H1 (cell line): ENCODE measurements at regions not wholly inside any gene's neighbourhood (a gene's known extent, or its start where the extent isn't known, plus 50 kb on each side); places are given as distances from the start of the nearest gene placed in this dataset.
"Not testable (repeated sequence)": the region's sequence is repeated elsewhere in the genome, so short reads cannot be mapped to it uniquely, and the experiment has no call there.

ENCODE experiments used
- CTCF ChIA-PET: fragments of 300-600 bp; sonication (Branson Sonifier 250); formaldehyde crosslinking; loops from one replicate; lab custom pipeline; 2021; ENCODE audit not compliant: partially characterized antibody; lab: Charles Lee
- POLR2A ChIA-PET: fragments of 300-600 bp; sonication (Branson Sonifier 250); formaldehyde crosslinking; loops from one replicate; lab custom pipeline; 2021; ENCODE audit warnings: inconsistent platforms; ENCODE audit not compliant: partially characterized antibody; lab: Charles Lee
- DNase-seq, 2 experiments: peaks; one replicate each; pipeline versions ENCODE4 v3.0.0 to v3.0.0-alpha.2; 2010 to 2022; ENCODE audit warnings: low spot score in 2 of 2, low read depth in 1 of 2, mixed read lengths in 1 of 2
- FAIRE-seq: peaks from 2 replicates; lab custom pipeline; 2011; peaks lifted over from hg19 to GRCh38; lab: Jason Lieb, UNC
- H2AFZ ChIP-seq: 2 replicates; pipeline ENCODE4 v1.8.1; 2012; ENCODE audit warnings: low read length, inconsistent platforms
- H2AK5ac ChIP-seq: 2 replicates; pipeline ENCODE4 v1.6.1; 2013; ENCODE audit warnings: low read depth, low read length
- H2BK120ac ChIP-seq: replicated peaks from 2 replicates; pipeline ENCODE3; 2013; ENCODE audit warnings: low read depth, low read length, inconsistent platforms
- H2BK12ac ChIP-seq: 2 replicates; pipeline ENCODE4 v1.6.1; 2013; ENCODE audit warnings: low read depth, low read length
- H2BK15ac ChIP-seq: 2 replicates; pipeline ENCODE4 v1.6.1; 2013; ENCODE audit warnings: low read length
- H2BK20ac ChIP-seq: 2 replicates; pipeline ENCODE4 v1.6.1; 2013; ENCODE audit warnings: low read length
- H2BK5ac ChIP-seq: 2 replicates; pipeline ENCODE4 v1.6.1; 2013; ENCODE audit warnings: low read depth, low read length
- H3K14ac ChIP-seq: 2 replicates; pipeline ENCODE4 v1.6.1; 2013; ENCODE audit warnings: inconsistent platforms; ENCODE audit not compliant: insufficient read length
- H3K18ac ChIP-seq: 2 replicates; pipeline ENCODE4 v1.6.1; 2013; ENCODE audit warnings: low read length; ENCODE audit errors: extremely low read depth
- H3K23ac ChIP-seq: 2 replicates; pipeline ENCODE4 v1.6.1; 2013; ENCODE audit warnings: inconsistent platforms; ENCODE audit not compliant: insufficient read length
- H3K23me2 ChIP-seq: 2 replicates; pipeline ENCODE4 v1.6.1; 2013; ENCODE audit warnings: low read depth, low read length
- H3K27ac ChIP-seq: 2 replicates; pipeline ENCODE4 v1.6.1; 2011; ENCODE audit warnings: low read depth, low read length, inconsistent platforms
- H3K27me3 ChIP-seq, 4 experiments: replicated peaks in 1 of 4; 1 replicate in 1 of 4; 2 replicates in 3 of 4; pipeline versions ENCODE4 v1.6.1 to v1.8.1; 2011 to 2013; ENCODE audit warnings: low read length in 3 of 4, mild to moderate bottlenecking in 3 of 4, inconsistent platforms in 2 of 4, mixed read lengths in 2 of 4, moderate library complexity in 1 of 4; ENCODE audit not compliant: control insufficient read depth in 3 of 4, insufficient read depth in 3 of 4; ENCODE audit errors: extremely low read depth in 1 of 4
- H3K36me3 ChIP-seq, 4 experiments: 2 replicates each; pipeline versions ENCODE4 v1.6.1 to v1.8.1; 2011 to 2013; ENCODE audit warnings: mild to moderate bottlenecking in 4 of 4, low read length in 3 of 4, moderate library complexity in 2 of 4, control low read depth in 1 of 4, inconsistent platforms in 1 of 4; ENCODE audit not compliant: insufficient read depth in 4 of 4, control insufficient read depth in 2 of 4
- H3K4ac ChIP-seq: replicated peaks from 2 replicates; pipeline ENCODE3; 2013; ENCODE audit warnings: low read length, low read depth, mixed read lengths, inconsistent platforms; ENCODE audit not compliant: insufficient read length
- H3K4me1 ChIP-seq, 4 experiments: replicated peaks in 1 of 4; 1 replicate in 1 of 4; 2 replicates in 3 of 4; pipeline versions ENCODE4 v1.6.1 to v1.8.1; 2011 to 2013; ENCODE audit warnings: low read length in 3 of 4, inconsistent platforms in 2 of 4, mixed read lengths in 1 of 4; ENCODE audit not compliant: insufficient read depth in 4 of 4, control insufficient read depth in 3 of 4
- H3K4me2 ChIP-seq, 2 experiments: 2 replicates each; pipeline versions ENCODE4 v1.6.1 to v1.8.1; 2011 to 2013; ENCODE audit warnings: low read depth in 2 of 2, low read length in 2 of 2, control low read depth in 1 of 2, inconsistent platforms in 1 of 2, mild to moderate bottlenecking in 1 of 2; ENCODE audit not compliant: insufficient read depth in 1 of 2
- H3K4me3 ChIP-seq, 4 experiments: fragments of 200-600, 300-600 bp in 1 of 4; sonication (generic), shearing (Covaris generic), sonication (Bioruptor Twin) in 1 of 4; 2 replicates each; pipeline versions ENCODE4 v1.5.1 to v1.8.1; 2011 to 2016; ENCODE audit warnings: low read length in 4 of 4, low read depth in 3 of 4, control low read depth in 2 of 4, inconsistent platforms in 2 of 4, mild to moderate bottlenecking in 2 of 4, mixed read lengths in 1 of 4, moderate library complexity in 1 of 4; ENCODE audit not compliant: insufficient read depth in 2 of 4; ENCODE audit errors: extremely low read depth in 1 of 4
- H3K56ac ChIP-seq: replicated peaks from 2 replicates; pipeline ENCODE3; 2013; ENCODE audit warnings: low read depth, mild to moderate bottlenecking, mixed read lengths, low read length, inconsistent platforms; ENCODE audit not compliant: insufficient read length
- H3K79me1 ChIP-seq: 2 replicates; pipeline ENCODE4 v1.6.1; 2013; ENCODE audit warnings: low read depth, low read length, control low read depth
- H3K79me2 ChIP-seq, 2 experiments: 2 replicates each; pipeline versions ENCODE4 v1.6.1 to v1.8.1; 2012 to 2013; ENCODE audit warnings: low read length in 2 of 2, mild to moderate bottlenecking in 2 of 2, inconsistent platforms in 1 of 2; ENCODE audit not compliant: insufficient read depth in 2 of 2, control insufficient read depth in 1 of 2
- H3K9ac ChIP-seq, 4 experiments: replicated peaks in 1 of 4; 1 replicate in 1 of 4; 2 replicates in 3 of 4; pipeline versions ENCODE4 v1.6.1 to v1.8.1; 2011 to 2013; ENCODE audit warnings: low read depth in 3 of 4, low read length in 3 of 4, control low read depth in 2 of 4, mild to moderate bottlenecking in 2 of 4, moderate library complexity in 2 of 4, inconsistent platforms in 1 of 4; ENCODE audit errors: extremely low read depth in 1 of 4
- H3K9me3 ChIP-seq, 2 experiments: 2 replicates each; pipeline versions ENCODE4 v1.6.1 to v1.8.1; 2012 to 2013; ENCODE audit warnings: mild to moderate bottlenecking in 2 of 2, moderate library complexity in 2 of 2, control low read depth in 1 of 2, inconsistent platforms in 1 of 2, low read depth in 1 of 2, low read length in 1 of 2, mixed read lengths in 1 of 2; ENCODE audit not compliant: insufficient read depth in 2 of 2
- H4K20me1 ChIP-seq, 2 experiments: replicated peaks in 1 of 2; 2 replicates each; pipeline versions ENCODE3 to v1.8.1; 2011 to 2013; ENCODE audit warnings: inconsistent platforms in 2 of 2, low read length in 2 of 2, mild to moderate bottlenecking in 1 of 2; ENCODE audit not compliant: insufficient read depth in 2 of 2, control insufficient read depth in 1 of 2
- H4K5ac ChIP-seq: 2 replicates; pipeline ENCODE4 v1.6.1; 2013; ENCODE audit warnings: low read length, low read depth, mixed read lengths, inconsistent platforms; ENCODE audit not compliant: insufficient read length
- H4K8ac ChIP-seq: 2 replicates; pipeline ENCODE4 v1.8.0; 2013; ENCODE audit warnings: mild to moderate bottlenecking, moderate library complexity, low read length, inconsistent platforms; ENCODE audit not compliant: insufficient read depth; ENCODE audit errors: extremely low read depth
- H4K91ac ChIP-seq: replicated peaks from 2 replicates; pipeline ENCODE3; 2013; ENCODE audit warnings: low read length, mixed read lengths, inconsistent platforms; ENCODE audit not compliant: insufficient read length
- WGBS, 2 experiments: shearing (Covaris generic) in 1 of 2; methylation state at CpG; one replicate each; pipeline versions ENCODE4 v1.1.6 to v1.1.7; 2013 to 2015; ENCODE audit warnings: low lambda C conversion rate in 2 of 2, mixed read lengths in 2 of 2, inconsistent platforms in 1 of 2, low coverage in 1 of 2, missing lambda C conversion rate in 1 of 2; ENCODE audit not compliant: insufficient replicate concordance in 2 of 2, insufficient coverage in 1 of 2, insufficient read length in 1 of 2; ENCODE audit errors: extremely low coverage in 1 of 2, missing lambda C conversion rate in 1 of 2; 5-methylcytosine and 5-hydroxymethylcytosine counted together

DNA sequence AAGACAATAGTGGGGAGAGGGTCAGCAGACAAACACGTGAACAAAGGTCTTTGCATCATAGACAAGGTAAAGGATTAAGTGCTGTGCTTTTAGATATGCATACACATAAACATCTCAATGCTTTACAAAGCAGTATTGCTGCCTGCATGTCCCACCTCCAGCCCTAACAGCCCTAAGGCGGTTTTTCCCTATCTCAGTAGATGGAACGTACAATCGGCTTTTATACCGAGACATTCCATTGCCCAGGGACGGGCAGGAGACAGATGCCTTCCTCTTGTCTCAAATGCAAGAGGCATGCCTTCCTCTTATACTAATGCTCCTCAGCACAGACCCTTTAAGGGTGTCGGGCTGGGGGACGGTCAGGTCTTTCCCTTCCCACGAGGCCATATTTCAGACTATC, 124.0 kb upstream of the PRR20G start:
- H3K4me2 ChIP-seq, DNase-seq, H4K5ac ChIP-seq, H3K36me3 ChIP-seq, H3K14ac ChIP-seq, H2BK120ac ChIP-seq, H2AK5ac ChIP-seq, POLR2A ChIA-PET, H2BK15ac ChIP-seq, H3K9me3 ChIP-seq, H2BK12ac ChIP-seq, H2AFZ ChIP-seq, H4K20me1 ChIP-seq, H3K23ac ChIP-seq, FAIRE-seq, H2BK5ac ChIP-seq, H3K9ac ChIP-seq, H3K18ac ChIP-seq, H3K27ac ChIP-seq, H3K79me1 ChIP-seq, H3K4ac ChIP-seq, H3K56ac ChIP-seq, H3K23me2 ChIP-seq, H4K91ac ChIP-seq, H4K8ac ChIP-seq, H3K4me3 ChIP-seq, H3K27me3 ChIP-seq, H3K79me2 ChIP-seq, H2BK20ac ChIP-seq, CTCF ChIA-PET: not testable (repeated sequence)
- 79% methylated on average over 4 of the region's 9 CpGs; no CpG with 5 or more reads in 1 of the 2 experiments for WGBS, 2 experiments
- peaks cover 0 to 11% (median 2%) of the 10 kb centered on the region in 4 experiments; a peak in 4 of 7 replicates for H3K4me1 ChIP-seq
